GM12878 (cell line): ENCODE measurements at regions not wholly inside any gene's neighbourhood (a gene's known extent, or its start where the extent isn't known, plus 50 kb on each side); places are given as distances from the start of the nearest gene placed in this dataset.

Source experiments
- ATAC-seq: fragments of 200-7000 bp; cut with Tn5 transposase; 3 replicates; pipeline ENCODE4 v1.9.1; 2020; ENCODE audit warnings: mild to moderate bottlenecking, moderate library complexity
- BruUV-seq: library from RNA; stranded (reverse); fragments of 400-500 nt; replicated peaks from 2 replicates; lab custom pipeline; 2021; lab: Mats Ljungman, UMichigan
- CTCF ChIA-PET: fragments of 300-600 bp; sonication (Branson Sonifier 250); formaldehyde crosslinking; extraction: SDS; loops from one replicate; lab custom pipeline; 2021; ENCODE audit warnings: inconsistent platforms; lab: Yijun Ruan, JAX
- POLR2A ChIA-PET: fragments of 350-600 bp; formaldehyde crosslinking; extraction: SDS; loops from one replicate; lab custom pipeline; 2021; ENCODE audit warnings: inconsistent platforms; lab: Charles Lee
- RAD21 ChIA-PET: fragments of 300-600 bp; sonication (Branson Sonifier 250); formaldehyde crosslinking; loops from one replicate; lab custom pipeline; 2023; ENCODE audit warnings: antibody characterized with exemption; ENCODE audit not compliant: unreplicated experiment; lab: Charles Lee
- SMC1A ChIA-PET: fragments of 300-600 bp; sonication (Branson Sonifier 250); formaldehyde crosslinking; loops from one replicate; lab custom pipeline; 2023; ENCODE audit not compliant: unreplicated experiment, uncharacterized antibody; lab: Charles Lee
- DNase-seq: peaks from one replicate; pipeline ENCODE4 v3.0.0-alpha.2; 2011; ENCODE audit warnings: low read depth, low spot score
- FAIRE-seq: peaks from 3 replicates; lab custom pipeline; 2011; peaks lifted over from hg19 to GRCh38; lab: Jason Lieb, UNC
- H2AFZ ChIP-seq: 2 replicates; pipeline ENCODE4 v1.6.0; 2011; ENCODE audit warnings: low read depth, low read length, control low read depth; ENCODE audit not compliant: control insufficient read depth
- H3K27ac ChIP-seq: 2 replicates; pipeline ENCODE4 v1.5.1; 2011; ENCODE audit warnings: control low read depth; ENCODE audit not compliant: control insufficient read depth, insufficient read depth
- H3K27me3 ChIP-seq, 2 experiments: replicated peaks in 1 of 2; 2 replicates each; pipeline versions ENCODE4 v1.6.0 to v1.6.1; 2011; ENCODE audit warnings: low read length in 1 of 2; ENCODE audit not compliant: control insufficient read depth in 2 of 2, insufficient read depth in 2 of 2
- H3K36me3 ChIP-seq, 2 experiments: 2 replicates each; pipeline ENCODE4 v1.5.1; 2011; ENCODE audit warnings: low read length in 1 of 2; ENCODE audit not compliant: control insufficient read depth in 2 of 2, insufficient read depth in 2 of 2
- H3K4me1 ChIP-seq: 2 replicates; pipeline ENCODE4 v1.6.1; 2011; ENCODE audit warnings: mild to moderate bottlenecking, low read length, moderate library complexity, mixed read lengths; ENCODE audit not compliant: control insufficient read depth, insufficient read depth
- H3K4me2 ChIP-seq: 2 replicates; pipeline ENCODE4 v1.6.0; 2011; ENCODE audit warnings: control low read depth; ENCODE audit not compliant: control insufficient read depth, insufficient read depth
- H3K4me3 ChIP-seq: fragments of 200-600 bp; sonication (generic); 2 replicates; pipeline ENCODE4 v1.5.1; 2016
- H3K79me2 ChIP-seq: 2 replicates; pipeline ENCODE4 v1.6.0; 2011; ENCODE audit warnings: low read length; ENCODE audit not compliant: control insufficient read depth, insufficient read depth
- H3K9ac ChIP-seq: 2 replicates; pipeline ENCODE4 v1.8.0; 2011; ENCODE audit warnings: low read length, control low read depth, mixed read lengths; ENCODE audit not compliant: control insufficient read depth, insufficient read depth
- H3K9me3 ChIP-seq: replicated peaks from 3 replicates; pipeline ENCODE4 v1.5.1; 2011; ENCODE audit warnings: mild to moderate bottlenecking, low read length; ENCODE audit not compliant: control insufficient read depth, insufficient read depth
- H4K20me1 ChIP-seq: 2 replicates; pipeline ENCODE4 v1.6.0; 2011; ENCODE audit not compliant: control insufficient read depth, insufficient read depth
- BMI1 ChIP-seq: fragments of 450-650 bp; IDR thresholded peaks from 2 replicates; pipeline ENCODE4 v1.6.1; 2016; ENCODE audit warnings: mild to moderate bottlenecking, moderate library complexity, borderline replicate concordance
- CUX1 ChIP-seq: IDR thresholded peaks from 2 replicates; pipeline ENCODE4 v1.6.1; 2012; ENCODE audit warnings: improper control_type of control experiment, low read depth, low read length; ENCODE audit not compliant: insufficient replicate concordance
- HDAC6 ChIP-seq: fragments of 200-600 bp; sonication (generic); IDR thresholded peaks from one replicate; pipeline ENCODE4 v1.8.0; 2017; ENCODE audit warnings: antibody characterized with exemption; ENCODE audit not compliant: unreplicated experiment
- HSF1 ChIP-seq: fragments of 150-350 bp; IDR thresholded peaks from 2 replicates; pipeline ENCODE4 v1.6.1; 2014; ENCODE audit warnings: mild to moderate bottlenecking, low read depth, low read length
- NBN ChIP-seq: fragments of 450-650 bp; IDR thresholded peaks from 2 replicates; pipeline ENCODE4 v1.6.1; 2016
- POLR2A ChIP-seq: IDR thresholded peaks from 2 replicates; pipeline ENCODE4 v1.6.1; 2011; ENCODE audit warnings: low read depth, mild to moderate bottlenecking, low read length
- USF2 ChIP-seq: IDR thresholded peaks from 2 replicates; pipeline ENCODE4 v1.6.1; 2011; ENCODE audit warnings: low read depth, low read length, improper control_type of control experiment, borderline replicate concordance
- ZNF24 ChIP-seq: fragments of 450-650 bp; IDR thresholded peaks from 2 replicates; pipeline ENCODE4 v1.6.1; 2017; ENCODE audit warnings: antibody characterized with exemption, mild to moderate bottlenecking
- ZSCAN29 ChIP-seq: fragments of 450-650 bp; IDR thresholded peaks from 2 replicates; pipeline ENCODE4 v1.6.1; 2017; ENCODE audit warnings: mild to moderate bottlenecking, moderate library complexity
- ZZZ3 ChIP-seq: IDR thresholded peaks from 2 replicates; pipeline ENCODE4 v1.6.1; 2011; ENCODE audit warnings: low read depth; ENCODE audit not compliant: control insufficient read depth, insufficient read length
- WGBS: methylation state at CpG from one replicate; pipeline ENCODE4 v1.1.6; 2016; ENCODE audit warnings: low lambda C conversion rate; ENCODE audit not compliant: insufficient replicate concordance, insufficient coverage; ENCODE audit errors: missing lambda C conversion rate; 5-methylcytosine and 5-hydroxymethylcytosine counted together
- in situ Hi-C: fragments of 300-500 bp; cut with MboI; formaldehyde crosslinking; loops from 9 replicates; pipeline ENCODE4 v1.14.3; 2018; ENCODE audit warnings: mixed read lengths
- intact Hi-C: fragments of 100-400 bp; cut with micrococcal nuclease; formaldehyde crosslinking; loops from one replicate; pipeline ENCODE4 v1.14.2; 2022; ENCODE audit not compliant: unreplicated experiment

- RAD21 ChIA-PET, result no interaction called here
- WGBS, result 17% methylated on average over 2 of the region's 2 CpGs
- Histone ChIP-seq H2AFZ (no peak overlapping the region), H3K79me2 (no peaks in the 10 kb centered on the region), H3K4me1 (no peaks in the 10 kb centered on the region), H3K9ac (no peak overlapping the region), H3K4me3 (no peak overlapping the region), H4K20me1 (no peaks in the 10 kb centered on the region), H3K27me3 (no peaks in the 10 kb centered on the region; a peak in 1 of 4 replicates), H3K4me2 (no peak overlapping the region), H3K36me3 (no peaks in the 10 kb centered on the region), H3K27ac (no peak overlapping the region), H3K9me3 (no peaks in the 10 kb centered on the region)
- CTCF ChIA-PET, result interaction anchor here (1.4 kb wide), 1 partner anchor 12 kb away, joined by 5 read pairs; no protein-coding TSS in a partner anchor
- TF ChIP-seq ZZZ3, result no peak
- no peak for TF ChIP-seq USF2
- no peak for TF ChIP-seq BMI1
- no peak for TF ChIP-seq NBN
- TF ChIP-seq ZSCAN29, result no peak
- TF ChIP-seq HDAC6, result no peak
- no peak for TF ChIP-seq HSF1
- TF ChIP-seq POLR2A, result no peak
- no peak for TF ChIP-seq ZNF24
- TF ChIP-seq CUX1, result no peak
- POLR2A ChIA-PET, result no interaction called here
- BruUV-seq, result no TSS peak
- DNase-seq (no peak), ATAC-seq (no peak), FAIRE-seq (no peak)
- SMC1A ChIA-PET, result interaction anchor here (1.1 to 1.4 kb wide), 2 partner anchors 12 to 188 kb away, joined by 3 to 4 read pairs; no protein-coding TSS in a partner anchor
- in situ Hi-C loops (no loop called here), intact Hi-C loops (no loop called here)
Measured at GRCh38 chr3:157919319-157919887, 186.8 kb downstream of the SHOX2 start.
